SJSA1 (cell line): ENCODE measurements at regions not wholly inside any gene's neighbourhood (a gene's known extent, or its start where the extent isn't known, plus 50 kb on each side); places are given as distances from the start of the nearest gene placed in this dataset.

ENCODE experiments used
- DNase-seq, 2 experiments: peaks; one replicate each; pipeline ENCODE4 v3.0.0-alpha.2; 2015 to 2020; ENCODE audit warnings: low spot score in 2 of 2, low read depth in 1 of 2
- H3K27ac ChIP-seq: fragments of 250-450 bp; sonication (Bioruptor Pico); 2 replicates; pipeline ENCODE4 v1.5.1; 2020; ENCODE audit warnings: mild to moderate bottlenecking, moderate library complexity
- H3K27me3 ChIP-seq: fragments of 250-450 bp; sonication (Bioruptor Pico); replicated peaks from 2 replicates; pipeline ENCODE4 v1.5.1; 2020; ENCODE audit warnings: mild to moderate bottlenecking, moderate library complexity
- H3K36me3 ChIP-seq: fragments of 250-450 bp; sonication (Bioruptor Pico); 2 replicates; pipeline ENCODE4 v1.5.1; 2020; ENCODE audit warnings: mild to moderate bottlenecking
- H3K4me1 ChIP-seq: fragments of 250-450 bp; sonication (Bioruptor Pico); replicated peaks from 2 replicates; pipeline ENCODE4 v1.6.1; 2021; ENCODE audit warnings: mild to moderate bottlenecking
- H3K4me3 ChIP-seq: fragments of 250-450 bp; sonication (Bioruptor Pico); 2 replicates; pipeline ENCODE4 v1.5.1; 2020; ENCODE audit warnings: mild to moderate bottlenecking
- H3K9me3 ChIP-seq: fragments of 250-450 bp; sonication (Bioruptor Pico); replicated peaks from 2 replicates; pipeline ENCODE4 v1.5.1; 2020; ENCODE audit warnings: mild to moderate bottlenecking

GRCh38 chr6:16078064-16078463 is 50.8 kb upstream of the MYLIP start:
- peaks cover 3% of the 10 kb centered on the region; the same call in 1 of the 2 replicates for H3K27me3 ChIP-seq
- DNase-seq, result no peak
- H3K36me3 ChIP-seq, result no peaks in the 10 kb centered on the region
- no peaks in the 10 kb centered on the region for H3K4me1 ChIP-seq
- no peak overlapping the region for H3K27ac ChIP-seq
- H3K9me3 ChIP-seq, result 0 out of 2 replicates have a peak, but pooled peaks cover 2% of the 10 kb centered on the region
- H3K4me3 ChIP-seq, result no peak overlapping the region

GRCh38 chr6:16069671-16070070 is 59.2 kb upstream of the MYLIP start:
- Histone ChIP-seq H3K27me3 (no peaks in the 10 kb centered on the region), H3K36me3 (no peaks in the 10 kb centered on the region), H3K4me3 (no peak overlapping the region), H3K4me1 (no peaks in the 10 kb centered on the region), H3K27ac (no peak overlapping the region), H3K9me3 (no peaks in the 10 kb centered on the region)
- no peak for DNase-seq

- no peaks in the 10 kb centered on the region for H3K9me3 ChIP-seq
- H3K4me3 ChIP-seq, result no peak overlapping the region
- no peaks in the 10 kb centered on the region for H3K27me3 ChIP-seq
- no peak for DNase-seq
- H3K4me1 ChIP-seq, result no peaks in the 10 kb centered on the region
- H3K36me3 ChIP-seq, result no peaks in the 10 kb centered on the region
- no peak overlapping the region for H3K27ac ChIP-seq
Measured at GRCh38 chr6:16069222-16069621, 59.7 kb upstream of the MYLIP start.

- Histone ChIP-seq H3K4me3 (no peak overlapping the region), H3K27ac (no peak overlapping the region), H3K36me3 (no peaks in the 10 kb centered on the region), H3K27me3 (no peaks in the 10 kb centered on the region), H3K9me3 (no peaks in the 10 kb centered on the region), H3K4me1 (peaks cover under 1% of the 10 kb centered on the region; the same call in 1 of the 2 replicates)
- no peak for DNase-seq
Measured at GRCh38 chr6:16067568-16067967, 61.3 kb upstream of the MYLIP start.

- DNase-seq, result no peak
- H3K9me3 ChIP-seq, result no peaks in the 10 kb centered on the region
- no peaks in the 10 kb centered on the region for H3K36me3 ChIP-seq
- no peak overlapping the region for H3K4me3 ChIP-seq
- H3K27me3 ChIP-seq, result no peaks in the 10 kb centered on the region
- H3K4me1 ChIP-seq, result peaks cover 13% of the 10 kb centered on the region; the same call in 1 of the 2 replicates
- H3K27ac ChIP-seq, result no peak overlapping the region
Measured at GRCh38 chr6:16064671-16065072, 64.2 kb upstream of the MYLIP start.

GRCh38 chr6:16063580-16063979 is 65.3 kb upstream of the MYLIP start:
- Histone ChIP-seq H3K27me3 (no peaks in the 10 kb centered on the region), H3K27ac (no peak overlapping the region), H3K4me1 (peaks cover 13% of the 10 kb centered on the region; the same call in 1 of the 2 replicates), H3K9me3 (no peaks in the 10 kb centered on the region), H3K36me3 (no peaks in the 10 kb centered on the region), H3K4me3 (no peak overlapping the region)
- DNase-seq, result no peak

GRCh38 chr6:16061818-16062217 is 67.1 kb upstream of the MYLIP start:
- no peak for DNase-seq
- Histone ChIP-seq H3K9me3 (no peaks in the 10 kb centered on the region), H3K4me3 (no peak overlapping the region), H3K27me3 (no peaks in the 10 kb centered on the region), H3K36me3 (no peaks in the 10 kb centered on the region), H3K4me1 (peaks cover 13% of the 10 kb centered on the region; the same call in 1 of the 2 replicates), H3K27ac (no peak overlapping the region)

GRCh38 chr6:16060039-16060438 is 68.8 kb upstream of the MYLIP start:
- H3K4me1 ChIP-seq, result peaks cover 13% of the 10 kb centered on the region; the same call in 1 of the 2 replicates
- no peak overlapping the region for H3K4me3 ChIP-seq
- H3K27ac ChIP-seq, result no peak overlapping the region
- no peaks in the 10 kb centered on the region for H3K27me3 ChIP-seq
- H3K9me3 ChIP-seq, result no peaks in the 10 kb centered on the region; the same call in 1 of the 2 replicates
- H3K36me3 ChIP-seq, result no peaks in the 10 kb centered on the region
- no peak for DNase-seq

GRCh38 chr6:16059496-16059895 is 69.4 kb upstream of the MYLIP start:
- H3K4me1 ChIP-seq, result peaks cover 13% of the 10 kb centered on the region; the same call in 1 of the 2 replicates
- no peaks in the 10 kb centered on the region; the same call in 1 of the 2 replicates for H3K9me3 ChIP-seq
- no peaks in the 10 kb centered on the region for H3K27me3 ChIP-seq
- H3K36me3 ChIP-seq, result no peaks in the 10 kb centered on the region
- no peak overlapping the region for H3K27ac ChIP-seq
- H3K4me3 ChIP-seq, result no peak overlapping the region
- DNase-seq, result no peak

- no peak for DNase-seq
- Histone ChIP-seq H3K9me3 (no peaks in the 10 kb centered on the region; the same call in 1 of the 2 replicates), H3K27me3 (no peaks in the 10 kb centered on the region), H3K4me3 (no peak overlapping the region), H3K36me3 (no peaks in the 10 kb centered on the region), H3K4me1 (peaks cover 13% of the 10 kb centered on the region; the same call in 1 of the 2 replicates), H3K27ac (no peak overlapping the region)
Measured at GRCh38 chr6:16058929-16059345, 69.9 kb upstream of the MYLIP start.

GRCh38 chr6:16058201-16058928 is 70.5 kb upstream of the MYLIP start:
- Histone ChIP-seq H3K4me1 (peaks cover 13% of the 10 kb centered on the region; the same call in 1 of the 2 replicates), H3K36me3 (no peaks in the 10 kb centered on the region), H3K27ac (no peak overlapping the region), H3K27me3 (no peaks in the 10 kb centered on the region), H3K9me3 (no peaks in the 10 kb centered on the region; the same call in 1 of the 2 replicates), H3K4me3 (no peak overlapping the region)
- DNase-seq, result no peak

GRCh38 chr6:16057446-16057845 is 71.4 kb upstream of the MYLIP start:
- no peaks in the 10 kb centered on the region for H3K36me3 ChIP-seq
- no peak overlapping the region for H3K4me3 ChIP-seq
- DNase-seq, result no peak
- no peaks in the 10 kb centered on the region; the same call in 1 of the 2 replicates for H3K9me3 ChIP-seq
- H3K27me3 ChIP-seq, result no peaks in the 10 kb centered on the region
- peaks cover 11% of the 10 kb centered on the region; the same call in 1 of the 2 replicates for H3K4me1 ChIP-seq
- H3K27ac ChIP-seq, result no peak overlapping the region

GRCh38 chr6:16056263-16056870 is 72.5 kb upstream of the MYLIP start:
- no peak overlapping the region for H3K4me3 ChIP-seq
- DNase-seq, result no peak

GRCh38 chr6:16055852-16056251 is 73.0 kb upstream of the MYLIP start:
- Histone ChIP-seq H3K4me3 (no peak overlapping the region), H3K36me3 (no peaks in the 10 kb centered on the region), H3K27me3 (no peaks in the 10 kb centered on the region), H3K4me1 (no peaks in the 10 kb centered on the region), H3K9me3 (no peaks in the 10 kb centered on the region; the same call in 1 of the 2 replicates), H3K27ac (no peak overlapping the region)
- DNase-seq, result no peak

More at GRCh38 chr6:16056263-16056870, 72.5 kb upstream of the MYLIP start:
- H3K27ac ChIP-seq, result no peak overlapping the region
- no peaks in the 10 kb centered on the region for H3K27me3 ChIP-seq
- no peaks in the 10 kb centered on the region for H3K36me3 ChIP-seq
- H3K9me3 ChIP-seq, result no peaks in the 10 kb centered on the region; the same call in 1 of the 2 replicates
- H3K4me1 ChIP-seq, result peaks cover under 1% of the 10 kb centered on the region; the same call in 1 of the 2 replicates
